Transverse colon (tissue), 4 donors: ENCODE measurements at regions not wholly inside any gene's neighbourhood (a gene's known extent, or its start where the extent isn't known, plus 50 kb on each side); places are given as distances from the start of the nearest gene placed in this dataset.
"Not testable (repeated sequence)": the region's sequence is repeated elsewhere in the genome, so short reads cannot be mapped to it uniquely, and the experiment has no call there.

Experiments
- EP300 ChIP-seq: sonication (generic); formaldehyde crosslinking; IDR thresholded peaks from one replicate; pipeline ENCODE4 v1.6.1; 2017; ENCODE audit warnings: antibody characterized with exemption, low read depth
- POLR2AphosphoS5 ChIP-seq, 3 donors: sonication (generic); formaldehyde crosslinking; IDR thresholded peaks; one replicate each; pipeline ENCODE4 v1.6.1; 2016; ENCODE audit warnings: antibody characterized with exemption in 3 of 3
- TF ChIP-seq, protein P1 (sequence below), 5 experiments: fragments of 200-600 bp in 3 of 5; fragments of 450-650 bp in 2 of 5; sonication (generic) in 3 of 5; IDR thresholded peaks; 1 replicate in 2 of 5; 2 replicates in 3 of 5; pipeline ENCODE4 v1.5.1; 2016 to 2017; ENCODE audit warnings: antibody characterized with exemption in 5 of 5, inconsistent platforms in 3 of 5, mild to moderate bottlenecking in 2 of 5, moderate library complexity in 1 of 5

GRCh38 chr15:19965574-19965973 is 576.0 kb downstream of the GOLGA6L6 start:
- TF ChIP-seq, protein P1, sequence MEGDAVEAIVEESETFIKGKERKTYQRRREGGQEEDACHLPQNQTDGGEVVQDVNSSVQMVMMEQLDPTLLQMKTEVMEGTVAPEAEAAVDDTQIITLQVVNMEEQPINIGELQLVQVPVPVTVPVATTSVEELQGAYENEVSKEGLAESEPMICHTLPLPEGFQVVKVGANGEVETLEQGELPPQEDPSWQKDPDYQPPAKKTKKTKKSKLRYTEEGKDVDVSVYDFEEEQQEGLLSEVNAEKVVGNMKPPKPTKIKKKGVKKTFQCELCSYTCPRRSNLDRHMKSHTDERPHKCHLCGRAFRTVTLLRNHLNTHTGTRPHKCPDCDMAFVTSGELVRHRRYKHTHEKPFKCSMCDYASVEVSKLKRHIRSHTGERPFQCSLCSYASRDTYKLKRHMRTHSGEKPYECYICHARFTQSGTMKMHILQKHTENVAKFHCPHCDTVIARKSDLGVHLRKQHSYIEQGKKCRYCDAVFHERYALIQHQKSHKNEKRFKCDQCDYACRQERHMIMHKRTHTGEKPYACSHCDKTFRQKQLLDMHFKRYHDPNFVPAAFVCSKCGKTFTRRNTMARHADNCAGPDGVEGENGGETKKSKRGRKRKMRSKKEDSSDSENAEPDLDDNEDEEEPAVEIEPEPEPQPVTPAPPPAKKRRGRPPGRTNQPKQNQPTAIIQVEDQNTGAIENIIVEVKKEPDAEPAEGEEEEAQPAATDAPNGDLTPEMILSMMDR (IDR thresholded peaks at IDR 0.05): not testable (repeated sequence)
- not testable (repeated sequence) for TF ChIP-seq EP300; POLR2AphosphoS5 (IDR thresholded peaks at IDR 0.05)
